DND-41 (cell line): ENCODE measurements at regions not wholly inside any gene's neighbourhood (a gene's known extent, or its start where the extent isn't known, plus 50 kb on each side); places are given as distances from the start of the nearest gene placed in this dataset.

Experiments used
- ATAC-seq: fragments of 200-7000 bp; cut with Tn5 transposase; 3 replicates; pipeline ENCODE4 v1.9.1; 2021; ENCODE audit warnings: low read depth; ENCODE audit not compliant: insufficient read depth
- DNase-seq: peaks from one replicate; pipeline ENCODE4 v3.0.0-alpha.2; 2020
- H2AFZ ChIP-seq: 2 replicates; pipeline ENCODE4 v1.6.0; 2012; ENCODE audit warnings: low read depth, low read length
- H3K27ac ChIP-seq: 2 replicates; pipeline ENCODE4 v1.5.1; 2012; ENCODE audit warnings: low read length, inconsistent platforms
- H3K27me3 ChIP-seq: fragments of 200-600 bp; sonication (generic); 2 replicates; pipeline ENCODE4 v1.6.0; 2012; ENCODE audit warnings: low read length, mild to moderate bottlenecking, inconsistent platforms; ENCODE audit not compliant: insufficient read depth, poor library complexity
- H3K36me3 ChIP-seq: 2 replicates; pipeline ENCODE4 v1.5.1; 2012; ENCODE audit warnings: low read length, inconsistent platforms; ENCODE audit not compliant: insufficient read depth
- H3K4me1 ChIP-seq: 2 replicates; pipeline ENCODE4 v1.5.1; 2012; ENCODE audit warnings: mild to moderate bottlenecking, low read length; ENCODE audit not compliant: insufficient read depth
- H3K4me2 ChIP-seq: 2 replicates; pipeline ENCODE4 v1.6.0; 2012; ENCODE audit warnings: mild to moderate bottlenecking, moderate library complexity, low read length, inconsistent platforms; ENCODE audit not compliant: insufficient read depth
- H3K4me3 ChIP-seq, 2 experiments: fragments of 200-600 bp in 1 of 2; shearing (Covaris generic) in 1 of 2; 2 replicates each; pipeline ENCODE4 v1.5.1; 2012 to 2016; ENCODE audit warnings: inconsistent platforms in 2 of 2, low read length in 2 of 2, mild to moderate bottlenecking in 2 of 2, low read depth in 1 of 2, moderate library complexity in 1 of 2
- H3K79me2 ChIP-seq: 2 replicates; pipeline ENCODE4 v1.6.0; 2012; ENCODE audit warnings: low read length, inconsistent platforms; ENCODE audit not compliant: insufficient read depth
- H3K9ac ChIP-seq: 2 replicates; pipeline ENCODE4 v1.6.0; 2012; ENCODE audit warnings: low read depth, mild to moderate bottlenecking, inconsistent platforms, low read length, moderate library complexity
- H3K9me3 ChIP-seq: 2 replicates; pipeline ENCODE4 v1.5.1; 2012; ENCODE audit warnings: low read length, moderate library complexity, mild to moderate bottlenecking, inconsistent platforms; ENCODE audit not compliant: insufficient read depth, severe bottlenecking
- H4K20me1 ChIP-seq: 2 replicates; pipeline ENCODE4 v1.6.0; 2012; ENCODE audit warnings: low read length; ENCODE audit not compliant: insufficient read depth
- CTCF ChIP-seq: IDR thresholded peaks from 2 replicates; pipeline ENCODE4 v1.5.1; 2012; ENCODE audit warnings: borderline replicate concordance, low read length, moderate library complexity, mild to moderate bottlenecking; ENCODE audit not compliant: poor library complexity, severe bottlenecking; ENCODE audit errors: extremely low read depth
- EZH2 ChIP-seq: IDR thresholded peaks from 3 replicates; pipeline ENCODE4 v1.6.1; 2012; ENCODE audit warnings: borderline replicate concordance, low read depth, mild to moderate bottlenecking, moderate library complexity, low read length, inconsistent platforms; ENCODE audit not compliant: severe bottlenecking

DNA sequence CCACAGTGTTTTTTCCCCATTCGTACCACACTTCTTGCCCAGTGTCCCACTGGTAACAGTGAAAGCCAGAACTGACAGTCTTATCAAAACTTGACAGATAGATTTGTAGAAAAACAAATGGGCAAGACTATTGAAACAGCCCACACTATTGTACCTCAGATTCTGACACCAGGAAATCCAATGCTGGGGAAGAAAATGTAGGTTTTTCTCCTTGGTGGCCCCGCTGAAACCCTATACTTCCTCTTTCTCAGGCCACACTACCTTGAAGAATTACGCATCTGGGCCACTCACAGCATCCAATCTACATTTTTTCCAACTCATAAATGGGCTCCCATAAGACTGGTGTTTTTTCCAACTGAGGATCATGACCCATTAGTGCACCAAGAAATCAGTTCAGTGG is 90.9 kb upstream of the HDDC2 start:
- no peaks in the 10 kb centered on the region for H3K27me3 ChIP-seq
- DNase-seq: no peak
- no peak overlapping the region for H3K4me2 ChIP-seq
- no peaks in the 10 kb centered on the region for H3K36me3 ChIP-seq
- H2AFZ ChIP-seq: no peak overlapping the region
- H3K79me2 ChIP-seq: no peaks in the 10 kb centered on the region
- H3K9me3 ChIP-seq: no peaks in the 10 kb centered on the region
- TF ChIP-seq CTCF: no peak
- TF ChIP-seq EZH2: no peak
- no peak overlapping the region for H3K4me3 ChIP-seq
- no peak overlapping the region for H3K27ac ChIP-seq
- no peak for ATAC-seq
- no peaks in the 10 kb centered on the region for H4K20me1 ChIP-seq
- H3K4me1 ChIP-seq: no peaks in the 10 kb centered on the region
- H3K9ac ChIP-seq: no peak overlapping the region

- DNase-seq (peak; percentile 9), ATAC-seq (peak; percentile 74)
- no peak for TF ChIP-seq CTCF
- Histone ChIP-seq H3K27me3 (no peaks in the 10 kb centered on the region), H3K9me3 (no peaks in the 10 kb centered on the region), H2AFZ (no peak overlapping the region), H3K4me1 (no peaks in the 10 kb centered on the region), H3K4me3 (no peak overlapping the region), H3K79me2 (no peaks in the 10 kb centered on the region), H3K9ac (no peak overlapping the region), H4K20me1 (no peaks in the 10 kb centered on the region), H3K27ac (no peak overlapping the region), H3K4me2 (no peak overlapping the region), H3K36me3 (no peaks in the 10 kb centered on the region)
Measured at GRCh38 chr6:125393449-125393858, 91.7 kb upstream of the HDDC2 start.

DNA sequence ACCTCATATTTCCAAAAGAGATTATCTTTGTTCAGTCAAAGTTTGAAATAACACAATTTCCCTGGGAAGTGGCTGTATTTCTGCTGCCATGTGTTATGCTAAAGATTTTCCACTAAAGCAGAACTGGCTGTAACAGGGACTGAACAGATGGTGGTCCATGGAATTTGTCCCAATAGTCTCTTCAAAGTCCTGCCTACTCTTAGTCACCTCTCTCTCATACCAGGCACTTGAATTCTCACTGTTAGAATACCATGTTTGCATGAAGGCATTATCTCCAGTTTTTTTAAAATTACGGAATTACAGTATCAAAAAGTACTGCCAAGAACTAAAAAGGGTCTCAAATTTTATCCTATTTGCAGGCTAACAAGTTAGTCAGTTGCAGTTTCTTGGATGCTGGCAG is 105.0 kb upstream of the HDDC2 start:
- Histone ChIP-seq H2AFZ (no peak overlapping the region), H3K4me3 (no peak overlapping the region), H3K9me3 (no peaks in the 10 kb centered on the region), H3K27me3 (no peaks in the 10 kb centered on the region), H3K36me3 (no peaks in the 10 kb centered on the region), H3K4me2 (no peak overlapping the region), H3K9ac (no peak overlapping the region), H3K79me2 (no peaks in the 10 kb centered on the region), H4K20me1 (no peaks in the 10 kb centered on the region), H3K27ac (no peak overlapping the region), H3K4me1 (no peaks in the 10 kb centered on the region)
- no peak for DNase-seq
- TF ChIP-seq EZH2 (no peak), CTCF (no peak)
- no peak for ATAC-seq

GRCh38 chr6:125414507-125414906 is 112.7 kb upstream of the HDDC2 start:
- H3K79me2 ChIP-seq: no peaks in the 10 kb centered on the region
- TF ChIP-seq CTCF (no peak), EZH2 (no peak)
- ATAC-seq: no peak

More at GRCh38 chr6:125414507-125414906, 112.7 kb upstream of the HDDC2 start:
- Histone ChIP-seq H2AFZ (no peak overlapping the region), H3K36me3 (no peaks in the 10 kb centered on the region), H3K9ac (no peak overlapping the region), H3K4me3 (no peak overlapping the region), H3K27me3 (no peaks in the 10 kb centered on the region), H3K4me1 (no peaks in the 10 kb centered on the region), H3K27ac (no peak overlapping the region), H4K20me1 (no peaks in the 10 kb centered on the region), H3K4me2 (no peak overlapping the region), H3K9me3 (no peaks in the 10 kb centered on the region)
- no peak for DNase-seq
